HG02885 (cell line): ENCODE measurements at regions not wholly inside any gene's neighbourhood (a gene's known extent, or its start where the extent isn't known, plus 50 kb on each side); places are given as distances from the start of the nearest gene placed in this dataset.
"Not testable (repeated sequence)": the region's sequence is repeated elsewhere in the genome, so short reads cannot be mapped to it uniquely, and the experiment has no call there.

Source experiments
- ATAC-seq: cut with Tn5 transposase; IDR thresholded peaks from one replicate; pipeline ENCODE4 v1.9.1; 2021; ENCODE audit warnings: mild to moderate bottlenecking; ENCODE audit not compliant: unreplicated experiment, poor library complexity

GRCh38 chr6:169865346-169866139 is 114.1 kb downstream of the ERMARD start:
- no peak for ATAC-seq

DNA sequence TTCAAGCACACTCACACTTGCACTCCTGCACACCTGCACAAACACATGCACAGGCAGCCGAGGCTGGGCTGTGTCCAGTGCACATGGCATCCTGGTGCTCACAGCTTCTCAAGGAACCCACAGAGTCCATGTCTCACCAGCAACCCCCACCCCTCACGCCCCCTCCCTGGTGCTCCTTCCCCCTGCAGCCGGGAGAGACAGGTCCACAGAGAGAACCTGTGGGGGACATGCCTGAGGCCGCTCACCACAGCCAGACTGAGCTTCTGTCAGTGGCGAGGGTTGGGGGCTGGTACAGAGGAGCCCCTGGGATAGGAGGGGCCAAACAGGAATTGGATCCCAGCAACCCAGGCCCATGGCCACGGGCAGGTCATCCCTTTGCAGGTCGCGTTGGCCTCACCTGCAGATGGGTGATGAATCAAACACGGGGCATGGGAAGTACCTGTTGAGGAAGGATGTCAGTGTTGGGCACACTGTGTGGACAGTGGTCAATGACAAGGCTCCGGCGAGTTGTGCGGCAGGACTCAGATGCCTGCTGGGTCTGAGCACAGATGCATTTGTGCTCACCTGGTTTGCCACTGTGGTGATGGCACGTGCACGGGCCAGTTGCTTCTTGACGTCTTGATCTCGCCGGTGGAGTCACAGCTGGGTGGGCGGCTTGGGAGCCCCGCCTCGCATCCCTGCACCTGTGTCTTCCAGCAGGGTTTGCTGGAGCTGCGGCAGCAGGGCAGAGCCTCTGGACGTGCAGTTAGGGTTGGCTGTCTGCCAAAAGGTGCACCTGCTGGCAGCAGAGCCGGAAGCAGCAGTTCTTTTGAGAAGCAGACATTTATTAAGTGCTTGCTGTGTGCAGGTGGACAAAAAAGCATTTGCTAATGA is 113.0 kb downstream of the ERMARD start:
- ATAC-seq: no peak

DNA sequence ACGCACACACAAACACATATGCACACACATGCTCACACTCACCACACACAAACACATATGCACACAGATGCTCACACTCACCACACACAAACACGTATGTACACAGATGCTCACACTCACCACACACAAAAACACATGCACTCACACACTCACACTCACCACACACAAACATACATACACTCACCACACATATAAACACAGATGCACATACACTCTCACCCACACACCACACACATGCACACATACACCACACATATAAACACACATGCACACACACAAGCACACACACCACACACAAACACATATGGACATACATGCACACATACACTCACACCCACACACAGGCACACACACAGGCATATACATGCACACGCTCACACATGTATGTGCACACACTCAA is 112.3 kb downstream of the ERMARD start:
- no peak for ATAC-seq

DNA sequence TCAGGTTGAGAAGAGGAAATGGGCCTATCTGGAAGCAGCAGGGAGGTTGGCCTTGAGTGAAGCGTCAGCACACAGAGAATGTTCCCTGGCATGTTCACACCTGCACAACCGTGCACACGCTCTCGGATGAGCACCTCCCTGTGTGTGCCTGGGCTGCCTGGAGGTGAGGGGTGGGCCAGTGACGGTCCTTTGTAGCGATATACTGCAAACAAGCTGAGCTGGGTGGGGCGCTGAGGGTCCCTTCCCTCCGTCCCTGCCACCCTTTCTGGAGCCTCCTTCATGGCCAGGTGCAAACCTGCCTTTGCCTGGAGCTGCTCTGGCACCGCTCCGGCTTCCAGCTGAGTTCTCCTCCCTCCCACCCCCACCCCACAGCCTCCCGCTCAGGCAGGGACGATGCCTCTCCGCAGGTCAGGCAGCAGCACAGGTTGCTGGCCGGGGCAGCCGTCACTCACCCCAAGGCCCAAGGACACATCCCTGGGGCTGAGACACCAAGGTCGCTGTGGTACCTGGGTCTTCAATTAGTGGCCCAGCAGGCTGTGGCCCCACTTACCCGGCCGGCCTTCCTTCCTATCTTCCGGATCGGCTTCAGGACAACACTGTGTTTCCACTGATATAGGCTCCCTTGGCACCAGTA is 111.6 kb downstream of the ERMARD start:
- no peak for ATAC-seq

DNA sequence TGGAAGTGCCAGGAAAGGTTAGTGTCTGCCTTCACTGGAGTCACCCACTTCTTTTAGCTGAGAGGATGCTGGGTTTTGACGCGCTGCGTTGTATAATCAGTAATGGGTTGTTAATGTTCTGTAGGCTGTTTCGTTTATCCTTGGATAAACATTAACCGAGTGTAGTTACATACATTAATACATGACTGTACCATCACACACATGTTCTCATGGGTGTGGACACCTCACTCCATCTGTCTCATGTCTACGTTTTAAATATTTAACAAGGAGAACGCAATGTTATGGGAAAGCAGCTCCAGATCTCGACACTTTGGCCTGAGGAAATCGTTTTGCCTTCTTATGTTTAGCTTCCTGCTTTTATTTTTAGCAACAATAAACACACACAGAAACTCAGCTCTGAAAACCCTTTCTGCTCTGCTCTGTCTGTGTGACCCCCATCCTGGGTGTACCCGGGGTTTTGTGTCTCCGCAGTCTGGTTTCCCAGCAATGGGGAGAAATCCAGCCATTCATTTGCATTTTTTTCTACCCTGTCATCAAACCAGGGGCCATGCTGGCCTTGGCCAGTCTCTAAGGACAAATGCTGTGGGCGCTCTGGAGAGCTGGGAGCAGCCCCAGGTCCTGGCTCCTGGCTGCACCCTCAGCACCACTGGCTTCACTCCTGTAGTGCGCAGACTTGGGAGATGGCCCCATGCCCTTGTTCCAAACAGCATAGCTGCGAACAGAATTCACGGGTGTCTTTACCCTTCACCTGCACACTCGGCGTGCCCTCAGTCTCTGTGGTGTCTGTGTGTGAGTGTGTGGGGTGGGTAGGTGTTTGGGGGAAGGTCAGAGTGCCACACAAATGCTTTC is 110.8 kb downstream of the ERMARD start:
- ATAC-seq: no peak

DNA sequence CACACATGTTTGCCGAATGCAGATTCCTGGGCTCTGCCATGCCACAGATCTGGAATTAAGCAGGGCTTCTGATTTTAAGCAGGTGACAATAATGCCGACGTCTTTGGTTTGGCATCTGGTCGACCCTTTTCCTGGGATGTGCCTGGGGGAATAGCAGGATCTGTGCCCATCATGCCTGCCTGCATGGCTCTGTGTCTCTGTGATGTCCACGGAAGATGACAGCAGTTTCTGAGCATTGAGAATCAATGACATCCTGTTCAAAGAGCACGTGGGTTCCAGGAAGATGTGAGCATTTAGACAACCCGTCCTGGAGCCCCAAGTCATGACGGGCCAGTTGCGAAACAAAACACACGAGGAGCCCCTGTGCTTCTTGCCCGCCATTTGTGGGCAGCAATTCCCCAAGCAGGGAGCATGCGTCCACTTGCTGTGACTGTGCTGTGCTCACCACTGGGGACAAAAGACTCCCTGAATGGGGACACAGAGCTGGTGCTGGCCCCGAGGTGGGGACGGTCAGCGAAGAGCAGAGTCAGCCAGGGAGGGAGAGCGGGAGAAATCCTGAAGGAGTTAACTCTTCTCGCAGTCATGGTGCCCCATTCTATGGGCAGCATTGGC is 110.1 kb downstream of the ERMARD start:
- no peak for ATAC-seq

DNA sequence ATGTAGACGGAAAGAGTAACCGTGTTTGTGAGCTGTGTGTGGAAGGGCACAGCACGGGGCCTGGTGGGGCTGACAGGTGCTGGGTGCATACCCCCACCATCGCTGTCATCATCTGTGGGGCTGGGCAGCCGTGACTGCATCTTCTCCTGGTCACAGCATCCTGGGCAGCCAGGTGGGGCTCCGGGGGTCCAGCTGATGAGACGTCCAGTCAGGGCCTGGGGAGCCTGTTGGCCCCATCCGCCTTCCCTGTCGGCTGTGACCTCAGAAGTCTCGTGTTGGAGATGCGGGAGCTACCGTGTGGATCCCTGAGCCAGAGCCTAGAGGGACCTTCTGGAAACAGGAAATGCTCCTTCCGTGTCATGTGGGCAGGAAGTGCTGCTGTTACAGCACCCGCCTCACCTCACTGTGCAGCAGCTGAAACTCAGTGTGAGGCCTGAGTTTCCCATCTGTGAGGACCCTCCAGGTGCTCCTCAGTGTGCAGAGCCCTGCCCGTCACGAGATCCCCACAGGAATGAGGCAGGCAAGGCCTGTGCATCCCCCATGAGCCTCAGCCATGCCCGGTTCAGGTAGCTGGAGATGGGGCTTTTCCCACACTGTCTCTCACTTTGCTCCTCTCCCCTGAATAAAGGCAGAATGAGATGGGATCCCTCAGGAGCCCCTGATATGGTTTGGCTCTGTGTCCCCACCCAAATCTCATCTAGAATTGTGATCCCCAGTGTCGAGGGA is 108.7 kb downstream of the ERMARD start:
- ATAC-seq: no peak

- ATAC-seq: no peak
Observed at GRCh38 chr6:169859401-169859977, 108.1 kb downstream of the ERMARD start.

GRCh38 chr6:169858935-169859351 is 107.5 kb downstream of the ERMARD start:
- no peak for ATAC-seq

DNA sequence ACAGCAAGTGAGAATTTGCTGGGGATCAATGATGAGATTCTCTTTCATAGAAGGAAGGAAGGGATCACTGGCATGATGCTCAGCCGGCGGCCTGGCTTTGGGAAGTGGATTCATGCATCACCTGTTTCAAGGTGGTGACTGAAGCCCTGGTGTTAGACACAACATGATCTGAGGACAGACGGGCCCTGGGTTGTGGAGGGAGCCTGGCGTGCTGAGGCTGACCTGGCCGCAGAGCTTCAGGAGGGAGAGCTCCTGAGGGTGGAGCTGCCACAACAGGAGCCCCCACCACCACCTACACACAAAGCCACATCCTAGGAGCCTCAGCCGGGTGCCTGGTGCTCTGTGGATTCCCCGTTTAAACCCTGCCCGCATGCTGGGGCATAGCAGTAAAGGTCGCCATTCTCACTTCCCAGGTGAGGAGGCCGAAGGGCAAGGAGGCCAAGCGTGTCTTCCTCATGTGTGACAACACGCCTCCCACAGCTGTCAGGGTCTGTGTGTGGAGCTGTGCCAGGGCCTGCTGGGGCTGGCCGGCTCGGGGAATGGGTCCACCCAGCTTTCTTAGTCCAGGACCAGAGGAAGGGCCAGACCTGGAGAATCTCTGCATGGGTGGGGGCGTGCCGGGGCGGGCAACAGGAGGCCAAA is 107.0 kb downstream of the ERMARD start:
- no peak for ATAC-seq

DNA sequence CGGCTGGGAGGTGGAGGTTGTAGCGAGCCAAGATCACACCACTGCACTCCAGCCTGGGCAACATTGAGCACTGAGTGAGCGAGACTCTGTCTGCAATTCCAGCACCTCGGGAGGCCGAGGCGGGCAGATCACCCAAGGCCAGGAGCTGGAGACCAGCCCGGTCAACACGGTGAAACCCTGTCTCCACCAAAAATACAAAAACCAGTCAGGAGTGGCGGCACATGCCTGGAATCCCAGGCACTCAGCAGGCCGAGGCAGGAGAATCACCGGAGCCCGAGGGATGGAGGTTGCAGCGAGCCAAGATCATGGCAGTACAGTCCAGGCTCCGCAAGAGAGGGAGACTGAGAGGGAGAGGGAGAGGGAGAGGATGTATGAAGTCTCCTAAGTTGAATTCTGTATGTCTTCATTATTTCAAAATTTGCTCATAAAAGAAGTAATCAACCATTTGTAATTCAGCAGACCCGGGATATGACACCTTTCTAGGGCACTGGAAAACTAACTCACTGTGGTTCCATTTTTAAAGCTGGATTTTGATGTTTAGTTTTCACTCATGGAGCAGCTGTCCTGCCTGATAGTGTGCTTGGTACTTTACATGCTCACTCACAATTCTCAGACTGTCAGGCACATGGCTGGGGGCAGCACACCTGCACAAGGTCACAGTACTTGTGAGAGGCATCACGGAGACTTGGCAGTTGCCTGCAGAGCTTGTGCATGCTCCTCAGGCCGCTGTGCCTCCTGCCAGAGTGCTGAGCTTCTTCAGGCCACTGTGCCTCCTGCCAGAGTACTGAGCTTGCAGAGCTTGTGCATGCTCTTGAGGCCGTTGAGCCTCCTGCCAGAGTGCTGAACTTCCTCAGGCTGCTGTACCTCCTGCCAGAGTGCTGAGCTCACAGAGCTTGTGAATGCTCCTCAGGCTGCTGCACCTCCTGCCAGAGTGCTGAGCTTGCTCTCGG is 106.2 kb downstream of the ERMARD start:
- no peak for ATAC-seq

GRCh38 chr6:169856442-169857342 is 105.3 kb downstream of the ERMARD start:
- not testable (repeated sequence) for ATAC-seq

DNA sequence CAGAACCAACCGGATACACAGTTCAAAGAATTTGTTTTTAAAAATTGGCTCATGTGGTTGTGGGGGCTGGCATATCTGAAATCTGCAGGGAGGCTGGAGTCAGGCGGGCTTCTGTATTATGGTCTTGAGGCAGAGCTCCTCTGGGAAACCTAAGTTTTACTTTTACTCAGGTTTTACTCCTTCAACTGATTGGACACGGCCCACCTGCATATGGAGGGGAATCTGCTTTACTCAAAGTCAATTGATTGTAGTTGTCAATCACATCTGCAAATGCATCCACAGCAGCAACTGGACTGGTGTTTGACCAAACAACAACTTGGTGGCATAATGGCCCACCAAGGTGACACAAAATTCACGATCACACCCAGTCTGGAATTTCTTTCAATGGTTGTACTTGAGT is 103.4 kb downstream of the ERMARD start:
- ATAC-seq: no peak

GRCh38 chr6:169854083-169854725 is 102.8 kb downstream of the ERMARD start:
- no peak for ATAC-seq

DNA sequence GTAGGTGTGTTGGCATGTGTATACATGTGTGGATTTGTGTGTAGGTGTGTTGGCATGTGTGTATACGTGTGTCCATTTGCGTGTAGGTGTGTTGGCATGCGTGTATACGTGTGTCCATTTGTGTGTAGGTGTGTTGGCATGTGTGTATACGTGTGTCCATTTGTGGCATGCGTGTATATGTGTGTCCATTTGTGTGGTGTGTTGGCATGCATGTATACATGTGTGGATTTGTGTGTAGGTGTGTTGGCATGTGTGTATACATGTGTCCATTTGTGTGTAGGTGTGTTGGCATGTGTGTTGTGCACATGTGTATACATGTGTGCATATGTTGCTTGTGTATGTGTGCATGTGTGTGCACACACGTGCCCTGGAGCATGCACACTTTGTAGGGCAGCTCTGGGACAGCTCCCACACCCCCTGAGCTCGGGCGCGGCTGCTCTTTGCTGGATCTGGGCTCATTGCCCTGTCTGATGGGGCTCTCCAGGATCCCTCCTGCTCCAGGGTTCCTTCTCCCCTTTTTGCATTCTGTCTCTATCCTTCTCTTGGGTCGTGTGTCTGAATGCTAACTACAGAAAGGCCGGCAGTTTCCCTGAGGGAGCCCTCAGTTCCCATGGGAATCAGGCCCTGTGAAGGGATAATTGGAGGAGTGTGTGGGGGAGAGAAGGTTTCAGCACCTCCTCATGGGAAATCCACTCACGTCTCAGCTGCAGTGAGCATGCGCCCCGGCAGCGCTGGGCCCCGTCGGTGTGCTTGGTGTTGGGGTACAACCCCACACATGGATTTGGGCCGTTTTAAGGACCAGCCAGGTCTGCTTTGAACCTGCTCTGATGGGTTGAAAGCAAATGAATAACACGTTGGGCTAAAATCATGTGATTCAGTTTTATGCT is 102.0 kb downstream of the ERMARD start:
- no peak for ATAC-seq
